HL-60 (cell line): ENCODE measurements at regions not wholly inside any gene's neighbourhood (a gene's known extent, or its start where the extent isn't known, plus 50 kb on each side); places are given as distances from the start of the nearest gene placed in this dataset.

Experiments used
- CTCF ChIP-seq: IDR thresholded peaks from one replicate; pipeline ENCODE4 v1.5.1; 2011; ENCODE audit warnings: low read length, control low read depth, inconsistent platforms; ENCODE audit not compliant: insufficient read depth
- GABPA ChIP-seq: IDR thresholded peaks from 2 replicates; pipeline ENCODE4 v1.6.1; 2012; ENCODE audit warnings: low read depth
- POLR2AphosphoS5 ChIP-seq: IDR thresholded peaks from 2 replicates; pipeline ENCODE4 v1.6.1; 2012; ENCODE audit warnings: low read depth
- REST ChIP-seq: IDR thresholded peaks from 2 replicates; pipeline ENCODE4 v1.6.1; 2012; ENCODE audit warnings: low read depth; ENCODE audit not compliant: insufficient replicate concordance
- SPI1 ChIP-seq: IDR thresholded peaks from 2 replicates; pipeline ENCODE4 v1.6.1; 2012; ENCODE audit warnings: low read depth, mild to moderate bottlenecking, borderline replicate concordance

- TF ChIP-seq CTCF: no peak
- no peak for TF ChIP-seq REST
- TF ChIP-seq POLR2AphosphoS5: no peak
- TF ChIP-seq GABPA: no peak
- TF ChIP-seq SPI1: no peak
Observed at GRCh38 chr15:79190093-79190492, 92.4 kb upstream of the ANKRD34C start.
